ENCODE measurements at regions not wholly inside any gene's neighbourhood (a gene's known extent, or its start where the extent isn't known, plus 50 kb on each side); places are given as distances from the start of the nearest gene placed in this dataset.

DNA sequence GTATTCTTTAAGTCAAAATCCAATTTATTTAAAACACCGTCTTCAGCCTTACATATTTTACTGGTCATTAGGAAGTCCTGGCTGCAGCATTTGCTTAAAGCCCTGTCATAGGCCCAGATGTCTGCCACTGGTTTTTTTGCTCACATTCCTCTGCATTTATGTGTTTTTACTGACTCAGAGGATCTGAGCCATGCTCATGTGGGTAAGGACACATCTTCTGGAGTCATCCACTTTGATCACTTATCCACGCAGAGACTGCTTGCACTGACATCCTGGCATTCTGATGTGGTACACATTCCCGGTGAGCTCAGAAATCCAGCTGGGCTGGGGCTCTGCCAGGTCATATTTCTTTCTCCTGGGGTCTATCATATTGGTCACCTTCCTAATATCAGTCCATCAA is 531.7 kb upstream of the ARGLU1 start:
- TF ChIP-seq, protein P1, sequence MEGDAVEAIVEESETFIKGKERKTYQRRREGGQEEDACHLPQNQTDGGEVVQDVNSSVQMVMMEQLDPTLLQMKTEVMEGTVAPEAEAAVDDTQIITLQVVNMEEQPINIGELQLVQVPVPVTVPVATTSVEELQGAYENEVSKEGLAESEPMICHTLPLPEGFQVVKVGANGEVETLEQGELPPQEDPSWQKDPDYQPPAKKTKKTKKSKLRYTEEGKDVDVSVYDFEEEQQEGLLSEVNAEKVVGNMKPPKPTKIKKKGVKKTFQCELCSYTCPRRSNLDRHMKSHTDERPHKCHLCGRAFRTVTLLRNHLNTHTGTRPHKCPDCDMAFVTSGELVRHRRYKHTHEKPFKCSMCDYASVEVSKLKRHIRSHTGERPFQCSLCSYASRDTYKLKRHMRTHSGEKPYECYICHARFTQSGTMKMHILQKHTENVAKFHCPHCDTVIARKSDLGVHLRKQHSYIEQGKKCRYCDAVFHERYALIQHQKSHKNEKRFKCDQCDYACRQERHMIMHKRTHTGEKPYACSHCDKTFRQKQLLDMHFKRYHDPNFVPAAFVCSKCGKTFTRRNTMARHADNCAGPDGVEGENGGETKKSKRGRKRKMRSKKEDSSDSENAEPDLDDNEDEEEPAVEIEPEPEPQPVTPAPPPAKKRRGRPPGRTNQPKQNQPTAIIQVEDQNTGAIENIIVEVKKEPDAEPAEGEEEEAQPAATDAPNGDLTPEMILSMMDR (conservative IDR thresholded peaks at IDR 0.05; ENCODE audit: low read length), result no peak
- TF ChIP-seq EZH2phosphoT487 (IDR thresholded peaks at IDR 0.05; ENCODE audit: borderline replicate concordance), result no peak
